SK-N-MC (cell line): ENCODE measurements at regions not wholly inside any gene's neighbourhood (a gene's known extent, or its start where the extent isn't known, plus 50 kb on each side); places are given as distances from the start of the nearest gene placed in this dataset.
"Not testable (repeated sequence)": the region's sequence is repeated elsewhere in the genome, so short reads cannot be mapped to it uniquely, and the experiment has no call there.

Source experiments
- DNase-seq: peaks from one replicate; pipeline ENCODE4 v3.0.0-alpha.2; 2011; ENCODE audit warnings: low read depth, low spot score
- H3K27ac ChIP-seq: fragments of 200-600 bp; sonication (generic); 2 replicates; pipeline ENCODE4 v1.5.1; 2016; ENCODE audit warnings: mixed run types
- H3K36me3 ChIP-seq: fragments of 200-600 bp; sonication (generic); 2 replicates; pipeline ENCODE4 v1.6.1; 2017; ENCODE audit warnings: antibody characterized with exemption, low read length, mixed read lengths; ENCODE audit not compliant: insufficient read depth
- H3K4me3 ChIP-seq: fragments of 200-600 bp; sonication (generic); 2 replicates; pipeline ENCODE4 v1.5.1; 2016
- H3K9ac ChIP-seq: fragments of 200-600 bp; sonication (generic); 2 replicates; pipeline ENCODE4 v1.8.0; 2017; ENCODE audit warnings: mixed run types, mixed read lengths; ENCODE audit not compliant: insufficient read length
- H3K9me3 ChIP-seq: fragments of 200-600 bp; sonication (generic); 2 replicates; pipeline ENCODE4 v1.6.1; 2017; ENCODE audit warnings: low read depth, mild to moderate bottlenecking, antibody characterized with exemption, low read length, moderate library complexity, mixed read lengths
- EZH2 ChIP-seq: fragments of 200-600 bp; sonication (generic); IDR thresholded peaks from one replicate; pipeline ENCODE4 v1.6.1; 2017; ENCODE audit warnings: antibody characterized with exemption
- FOXP2 ChIP-seq: optimal IDR thresholded peaks from 2 replicates; pipeline ENCODE3; 2011; ENCODE audit warnings: mild to moderate bottlenecking, moderate library complexity; ENCODE audit not compliant: insufficient read depth; ENCODE audit errors: extremely low read length, control extremely low read depth
- POLR2AphosphoS5 ChIP-seq: IDR thresholded peaks from 2 replicates; pipeline ENCODE4 v1.6.1; 2012; ENCODE audit warnings: mild to moderate bottlenecking, low read depth, low read length, borderline replicate concordance

DNA sequence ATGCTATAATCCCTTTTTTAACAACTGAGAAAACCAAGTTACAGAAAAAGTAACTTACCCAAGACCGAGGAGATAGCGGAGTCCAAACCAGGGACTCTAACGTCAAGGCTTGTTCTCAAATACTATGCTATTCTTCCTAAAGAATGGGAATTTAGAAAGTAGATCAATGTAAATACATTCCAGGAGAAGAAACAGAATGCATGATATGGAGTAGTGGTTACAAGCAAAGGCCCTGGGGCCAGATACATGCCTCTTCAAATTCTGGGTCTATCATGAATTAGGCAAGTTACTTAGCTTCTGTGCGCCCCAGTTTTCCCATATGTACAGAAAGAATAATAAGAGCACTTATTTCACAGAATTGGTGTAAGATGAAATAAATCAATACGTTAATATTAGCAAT lies 102.0 kb upstream of the CHMP2B start:
- TF ChIP-seq POLR2AphosphoS5 (no peak), FOXP2 (no peak), EZH2 (no peak)
- H3K9me3 ChIP-seq, result peaks cover 3% of the 10 kb centered on the region; the same call in 1 of the 2 replicates
- no peak for DNase-seq
- no peak overlapping the region for H3K27ac ChIP-seq
- H3K4me3 ChIP-seq, result no peak overlapping the region
- no peak overlapping the region for H3K9ac ChIP-seq
- 0 out of 2 replicates have a peak, but pooled peaks cover 3% of the 10 kb centered on the region for H3K36me3 ChIP-seq

DNA sequence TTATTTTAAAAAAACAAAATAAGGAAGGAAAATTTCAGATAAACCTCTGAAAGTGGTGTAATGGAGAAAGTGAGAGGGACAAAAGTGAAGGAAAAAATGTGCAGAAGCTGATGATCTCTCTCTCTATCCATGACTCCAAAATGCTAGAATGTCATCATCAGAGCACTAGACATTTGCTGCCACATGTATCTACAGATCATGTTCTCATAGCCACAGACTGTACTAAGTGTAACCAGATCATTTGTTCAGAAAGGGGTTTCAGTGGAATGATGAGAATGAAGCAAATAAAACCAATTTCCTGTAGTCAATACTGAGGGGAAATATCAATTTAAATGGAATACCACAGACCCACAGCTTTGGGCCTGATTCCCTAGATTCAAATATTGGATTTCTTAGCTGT lies 104.3 kb upstream of the CHMP2B start:
- Histone ChIP-seq H3K9me3 (no peaks in the 10 kb centered on the region), H3K9ac (no peak overlapping the region), H3K36me3 (0 out of 2 replicates have a peak, but pooled peaks cover under 1% of the 10 kb centered on the region), H3K27ac (no peak overlapping the region), H3K4me3 (no peak overlapping the region)
- TF ChIP-seq EZH2 (no peak), POLR2AphosphoS5 (no peak), FOXP2 (no peak)
- no peak for DNase-seq

DNA sequence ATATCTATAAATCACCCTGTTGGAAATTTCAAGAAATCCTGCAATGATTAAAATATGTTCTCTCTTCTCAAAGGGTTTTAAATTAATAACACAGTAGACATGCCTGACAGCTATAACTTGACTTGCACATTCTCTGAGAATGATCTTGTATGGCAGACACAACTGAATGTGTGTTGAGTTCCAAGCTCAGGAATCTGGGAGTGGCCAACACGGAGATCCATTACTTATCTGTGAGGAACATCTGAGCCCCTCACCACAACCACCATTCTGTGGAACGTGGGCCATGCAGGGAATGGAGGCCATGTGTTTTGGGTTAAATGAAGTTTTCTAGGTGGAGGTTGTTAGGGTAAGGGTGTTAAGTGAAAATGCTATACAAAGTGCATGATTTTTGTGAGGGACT lies 105.3 kb upstream of the CHMP2B start:
- H3K9me3 ChIP-seq, result no peaks in the 10 kb centered on the region
- H3K4me3 ChIP-seq, result no peak overlapping the region
- no peak overlapping the region for H3K27ac ChIP-seq
- no peaks in the 10 kb centered on the region for H3K36me3 ChIP-seq
- no peak for TF ChIP-seq POLR2AphosphoS5
- TF ChIP-seq EZH2, result no peak
- no peak for TF ChIP-seq FOXP2
- DNase-seq, result no peak
- H3K9ac ChIP-seq, result no peak overlapping the region

DNA sequence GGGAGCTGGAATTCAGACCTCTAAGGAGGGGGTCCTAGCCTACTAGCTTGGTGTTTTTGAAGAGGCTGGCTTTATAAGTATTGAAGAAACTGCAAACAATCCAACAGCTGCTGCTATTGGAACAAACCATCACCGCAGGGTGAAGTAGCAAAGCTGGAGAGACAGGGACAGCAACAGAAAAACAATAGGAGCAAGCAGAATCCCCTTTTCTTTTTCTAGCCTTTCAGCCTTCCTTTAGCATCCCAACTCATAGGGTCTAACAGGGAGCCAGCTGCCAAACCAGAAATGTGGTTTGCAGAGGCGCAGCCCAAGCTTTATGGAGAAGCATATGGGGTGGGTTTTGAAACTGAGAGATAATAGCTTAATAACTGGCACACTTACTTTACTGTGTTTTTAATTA lies 106.2 kb upstream of the CHMP2B start:
- Histone ChIP-seq H3K36me3 (no peaks in the 10 kb centered on the region), H3K27ac (no peak overlapping the region), H3K9ac (no peak overlapping the region), H3K4me3 (no peak overlapping the region), H3K9me3 (no peaks in the 10 kb centered on the region)
- no peak for DNase-seq
- TF ChIP-seq FOXP2, result no peak
- no peak for TF ChIP-seq EZH2
- no peak for TF ChIP-seq POLR2AphosphoS5

- H3K4me3 ChIP-seq, result no peak overlapping the region
- H3K9ac ChIP-seq, result no peak overlapping the region
- TF ChIP-seq EZH2 (no peak), POLR2AphosphoS5 (no peak), FOXP2 (no peak)
- no peak overlapping the region for H3K27ac ChIP-seq
- no peaks in the 10 kb centered on the region for H3K36me3 ChIP-seq
- no peak for DNase-seq
- H3K9me3 ChIP-seq, result no peaks in the 10 kb centered on the region
Observed at GRCh38 chr3:87120236-87120635, 106.9 kb upstream of the CHMP2B start.

DNA sequence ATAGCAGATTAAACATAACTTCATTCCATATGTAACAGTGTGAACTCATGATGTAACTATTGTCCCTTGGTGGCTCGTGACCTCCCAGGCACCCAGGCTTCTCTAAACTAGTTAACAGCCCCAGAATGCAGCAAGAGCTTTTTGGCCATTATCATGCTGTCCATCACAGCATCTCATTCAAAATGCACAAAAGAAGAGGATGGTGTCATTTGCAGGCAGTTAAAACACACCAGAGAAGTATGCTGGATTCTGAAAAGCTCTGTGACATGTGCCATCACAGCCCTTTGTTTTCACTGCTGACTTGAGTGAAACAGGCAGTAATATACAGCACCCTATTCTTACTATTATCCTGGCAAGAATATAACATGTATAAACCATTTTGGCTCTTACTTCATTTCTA lies 117.6 kb upstream of the CHMP2B start:
- DNase-seq, result no peak
- Histone ChIP-seq H3K9ac (no peak overlapping the region), H3K36me3 (no peaks in the 10 kb centered on the region), H3K27ac (no peak overlapping the region), H3K4me3 (no peak overlapping the region), H3K9me3 (peaks cover 3% of the 10 kb centered on the region; the same call in 1 of the 2 replicates)
- TF ChIP-seq FOXP2, result no peak

DNA sequence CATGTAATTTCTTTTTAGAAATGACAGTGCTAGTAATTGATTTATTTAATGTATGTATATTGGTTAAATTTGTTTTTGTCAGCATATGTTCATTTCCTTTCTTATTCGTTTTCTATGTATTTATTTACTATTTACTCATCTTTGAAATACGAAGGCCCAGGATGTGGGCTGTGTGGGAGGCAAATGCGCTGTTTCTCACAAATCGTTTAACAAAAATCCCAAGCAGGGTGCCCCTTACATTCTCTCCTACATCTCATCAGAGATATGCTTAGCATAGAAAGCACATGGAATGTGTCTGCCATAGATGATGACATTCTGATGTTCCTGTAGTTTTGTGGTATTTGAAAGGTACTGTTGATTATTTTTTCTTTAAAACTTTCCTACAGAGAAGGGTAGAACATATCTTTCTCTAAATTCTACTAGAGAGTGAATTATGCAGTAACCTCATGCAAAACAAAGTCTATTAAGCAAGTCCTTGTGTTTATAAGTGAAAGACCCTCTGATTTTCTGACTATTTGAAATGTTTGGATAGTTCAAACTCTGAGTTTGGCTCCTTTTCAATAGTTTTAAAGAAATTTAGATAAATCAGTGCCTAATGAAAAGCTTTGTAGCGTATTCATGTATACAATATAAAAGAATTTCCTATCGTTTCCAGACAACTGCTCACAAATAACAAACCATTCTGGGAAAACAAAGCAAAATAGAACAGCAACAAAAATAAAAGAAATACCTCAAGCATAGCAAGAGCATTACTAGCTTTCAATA lies 111.1 kb upstream of the VGLL3 start:
- Histone ChIP-seq H3K9me3 (no peaks in the 10 kb centered on the region), H3K9ac (no peak overlapping the region)
- TF ChIP-seq EZH2 (no peak), POLR2AphosphoS5 (no peak), FOXP2 (no peak)

DNA sequence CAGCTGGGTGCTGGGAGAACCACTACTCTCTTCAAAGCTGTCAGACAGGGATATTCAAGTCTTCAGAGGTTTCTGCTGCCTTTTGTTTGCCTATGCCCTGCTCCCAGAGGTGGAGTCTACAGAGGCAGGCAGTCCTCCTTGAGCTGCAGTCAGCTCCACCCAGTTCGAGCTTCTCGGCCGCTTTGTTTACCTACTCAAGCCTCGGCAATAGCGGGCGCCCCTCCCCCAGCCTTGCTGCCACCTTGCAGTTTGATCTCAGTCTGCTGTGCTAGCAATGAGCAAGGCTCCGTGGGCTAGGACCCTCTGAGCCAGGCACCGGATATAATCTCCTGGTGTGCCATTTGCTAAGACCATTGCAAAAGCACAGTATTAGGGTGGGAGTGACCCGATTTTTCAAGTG lies 106.8 kb upstream of the VGLL3 start:
- not testable (repeated sequence) for DNase-seq, H3K4me3 ChIP-seq, H3K9ac ChIP-seq, H3K27ac ChIP-seq, H3K36me3 ChIP-seq, H3K9me3 ChIP-seq

More for the DNA sequence above, 111.1 kb upstream of the VGLL3 start:
- Histone ChIP-seq H3K27ac (no peak overlapping the region), H3K4me3 (no peak overlapping the region), H3K36me3 (no peaks in the 10 kb centered on the region)
- DNase-seq, result no peak

GRCh38 chr3:87090631-87091030 lies 99.7 kb upstream of the VGLL3 start:
- DNase-seq, result no peak
- Histone ChIP-seq H3K27ac (no peak overlapping the region), H3K36me3 (no peaks in the 10 kb centered on the region), H3K4me3 (no peak overlapping the region), H3K9ac (no peak overlapping the region), H3K9me3 (no peaks in the 10 kb centered on the region)
- TF ChIP-seq FOXP2 (no peak), POLR2AphosphoS5 (no peak), EZH2 (no peak)
